ENCODE measurements at regions not wholly inside any gene's neighbourhood (a gene's known extent, or its start where the extent isn't known, plus 50 kb on each side); places are given as distances from the start of the nearest gene placed in this dataset.
"Not testable (repeated sequence)": the region's sequence is repeated elsewhere in the genome, so short reads cannot be mapped to it uniquely, and the experiment has no call there.

- DNase-seq (ENCODE audit: insufficient read length, low spot score) = no peak
- no peak for FAIRE-seq
- TF ChIP-seq POLR2A (IDR thresholded peaks at IDR 0.05; ENCODE audit: low read depth, low read length) = no peak
- no peak for TF ChIP-seq PAX5 (IDR thresholded peaks at IDR 0.05; ENCODE audit: insufficient read depth, low read length, severe bottlenecking)
- no peak for TF ChIP-seq TAF1 (IDR thresholded peaks at IDR 0.05; ENCODE audit: low read depth, low read length)
- no peak for TF ChIP-seq POU2F2 (IDR thresholded peaks at IDR 0.05; ENCODE audit: low read depth, low read length)
- TF ChIP-seq SPI1 (IDR thresholded peaks at IDR 0.05; ENCODE audit: low read depth, low read length) = no peak
- TF ChIP-seq POLR2AphosphoS5 (IDR thresholded peaks at IDR 0.05; ENCODE audit: low read depth, low read length) = no peak
These were observed 276.5 kb downstream of the SH2D4B start for GRCh38 chr10:80814147-80814652.

GRCh38 chr10:80829151-80829550 is 291.4 kb downstream of the SH2D4B start:
- no peak for TF ChIP-seq TAF1 (IDR thresholded peaks at IDR 0.05; ENCODE audit: low read depth, low read length)
- no peak for TF ChIP-seq POLR2AphosphoS5 (IDR thresholded peaks at IDR 0.05; ENCODE audit: low read depth, low read length)
- TF ChIP-seq PAX5 (IDR thresholded peaks at IDR 0.05; ENCODE audit: insufficient read depth, low read length, severe bottlenecking) = no peak
- no peak for TF ChIP-seq SPI1 (IDR thresholded peaks at IDR 0.05; ENCODE audit: low read depth, low read length)
- no peak for TF ChIP-seq POU2F2 (IDR thresholded peaks at IDR 0.05; ENCODE audit: low read depth, low read length)
- no peak for TF ChIP-seq POLR2A (IDR thresholded peaks at IDR 0.05; ENCODE audit: low read depth, low read length)
- DNase-seq (ENCODE audit: insufficient read length, low spot score) (no peak), FAIRE-seq (no peak)

DNA sequence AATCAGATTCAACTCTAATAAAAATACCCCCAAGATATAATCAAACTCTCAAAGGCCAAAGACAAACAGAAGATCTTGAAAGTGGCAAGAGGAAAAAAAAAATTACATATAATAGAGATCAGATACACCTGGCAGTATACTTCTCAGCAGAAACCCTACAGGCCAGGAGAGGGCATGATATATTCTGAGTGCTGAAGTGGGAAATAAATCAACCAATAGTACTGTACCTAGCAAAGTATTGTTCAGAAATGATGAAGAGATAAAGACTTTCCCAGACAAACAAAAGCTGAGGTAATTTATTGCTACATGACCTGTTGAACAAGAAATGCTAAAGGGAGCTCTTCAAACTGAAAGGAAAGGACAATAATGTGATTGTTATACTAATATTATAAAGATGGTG is 291.9 kb downstream of the SH2D4B start:
- no peak for FAIRE-seq
- TF ChIP-seq TAF1 (IDR thresholded peaks at IDR 0.05; ENCODE audit: low read depth, low read length) (no peak), POU2F2 (IDR thresholded peaks at IDR 0.05; ENCODE audit: low read depth, low read length) (no peak), POLR2AphosphoS5 (IDR thresholded peaks at IDR 0.05; ENCODE audit: low read depth, low read length) (no peak), PAX5 (IDR thresholded peaks at IDR 0.05; ENCODE audit: insufficient read depth, low read length, severe bottlenecking) (no peak), SPI1 (IDR thresholded peaks at IDR 0.05; ENCODE audit: low read depth, low read length) (no peak), POLR2A (IDR thresholded peaks at IDR 0.05; ENCODE audit: low read depth, low read length) (no peak)
- DNase-seq (ENCODE audit: insufficient read length, low spot score) = no peak

DNA sequence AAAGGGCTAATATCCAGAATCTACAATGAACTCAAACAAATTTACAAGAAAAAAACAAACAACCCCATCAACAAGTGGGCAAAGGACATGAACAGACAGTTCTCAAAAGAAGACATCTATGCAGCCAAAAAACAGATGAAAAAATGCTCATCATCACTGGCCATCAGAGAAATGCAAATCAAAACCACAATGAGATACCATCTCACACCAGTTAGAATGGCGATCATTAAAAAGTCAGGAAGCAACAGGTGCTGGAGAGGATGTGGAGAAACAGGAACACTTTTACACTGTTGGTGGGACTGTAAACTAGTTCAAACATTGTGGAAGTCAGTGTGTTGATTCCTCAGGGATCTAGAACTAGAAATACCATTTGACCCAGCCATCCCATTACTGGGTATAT is 295.0 kb downstream of the SH2D4B start:
- not testable (repeated sequence) for DNase-seq (ENCODE audit: insufficient read length, low spot score); FAIRE-seq

- FAIRE-seq (no peak), DNase-seq (ENCODE audit: insufficient read length, low spot score) (no peak)
- TF ChIP-seq PAX5 (IDR thresholded peaks at IDR 0.05; ENCODE audit: insufficient read depth, low read length, severe bottlenecking) = no peak
- no peak for TF ChIP-seq POLR2AphosphoS5 (IDR thresholded peaks at IDR 0.05; ENCODE audit: low read depth, low read length)
- no peak for TF ChIP-seq POU2F2 (IDR thresholded peaks at IDR 0.05; ENCODE audit: low read depth, low read length)
These were observed 317.8 kb downstream of the SH2D4B start for GRCh38 chr10:80855348-80855971.

- TF ChIP-seq POU2F2 (IDR thresholded peaks at IDR 0.05; ENCODE audit: low read depth, low read length) = no peak
- no peak for TF ChIP-seq POLR2A (IDR thresholded peaks at IDR 0.05; ENCODE audit: low read depth, low read length)
- TF ChIP-seq POLR2AphosphoS5 (IDR thresholded peaks at IDR 0.05; ENCODE audit: low read depth, low read length) = no peak
- TF ChIP-seq PAX5 (IDR thresholded peaks at IDR 0.05; ENCODE audit: insufficient read depth, low read length, severe bottlenecking) = no peak
- no peak for TF ChIP-seq TAF1 (IDR thresholded peaks at IDR 0.05; ENCODE audit: low read depth, low read length)
- no peak for TF ChIP-seq SPI1 (IDR thresholded peaks at IDR 0.05; ENCODE audit: low read depth, low read length)
- DNase-seq (ENCODE audit: insufficient read length, low spot score) (no peak), FAIRE-seq (no peak)
These were observed 318.5 kb downstream of the SH2D4B start for GRCh38 chr10:80856186-80856585.

- not testable (repeated sequence) for DNase-seq (ENCODE audit: insufficient read length, low spot score); FAIRE-seq
These were observed 321.6 kb downstream of the SH2D4B start for GRCh38 chr10:80859279-80859678.

- DNase-seq (ENCODE audit: insufficient read length, low spot score) (no peak), FAIRE-seq (no peak)
- TF ChIP-seq POLR2A (IDR thresholded peaks at IDR 0.05; ENCODE audit: low read depth, low read length) (no peak), SPI1 (IDR thresholded peaks at IDR 0.05; ENCODE audit: low read depth, low read length) (no peak), POLR2AphosphoS5 (IDR thresholded peaks at IDR 0.05; ENCODE audit: low read depth, low read length) (no peak)
These were observed 323.0 kb downstream of the SH2D4B start for GRCh38 chr10:80860719-80861118.

- FAIRE-seq (no peak), DNase-seq (ENCODE audit: insufficient read length, low spot score) (no peak)
- TF ChIP-seq POLR2AphosphoS5 (IDR thresholded peaks at IDR 0.05; ENCODE audit: low read depth, low read length) = no peak
- TF ChIP-seq POLR2A (IDR thresholded peaks at IDR 0.05; ENCODE audit: low read depth, low read length) = no peak
- TF ChIP-seq TAF1 (IDR thresholded peaks at IDR 0.05; ENCODE audit: low read depth, low read length) = no peak
- no peak for TF ChIP-seq POU2F2 (IDR thresholded peaks at IDR 0.05; ENCODE audit: low read depth, low read length)
- no peak for TF ChIP-seq SPI1 (IDR thresholded peaks at IDR 0.05; ENCODE audit: low read depth, low read length)
- TF ChIP-seq PAX5 (IDR thresholded peaks at IDR 0.05; ENCODE audit: insufficient read depth, low read length, severe bottlenecking) = no peak
These were observed 324.2 kb downstream of the SH2D4B start for GRCh38 chr10:80861882-80862281.

DNA sequence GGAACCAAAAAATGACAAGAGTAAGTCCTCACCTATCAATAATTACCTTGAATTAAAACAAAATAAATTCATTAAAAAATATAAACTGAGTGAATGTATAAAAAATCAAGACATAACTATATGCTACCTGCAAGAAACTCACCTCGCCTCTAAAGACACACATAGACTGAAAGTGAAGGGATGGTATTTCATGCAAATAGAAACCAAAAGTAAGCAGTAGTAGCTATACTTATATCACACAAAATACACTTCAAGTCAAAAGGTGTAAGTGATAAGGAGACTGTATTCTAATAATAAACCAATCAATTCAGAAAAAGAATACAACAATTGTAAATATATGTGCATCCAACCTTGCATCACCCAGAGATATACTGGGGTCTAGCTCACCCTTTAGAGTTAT is 332.6 kb downstream of the SH2D4B start:
- DNase-seq (ENCODE audit: insufficient read length, low spot score) = no peak
- TF ChIP-seq POLR2AphosphoS5 (IDR thresholded peaks at IDR 0.05; ENCODE audit: low read depth, low read length) = no peak
- no peak for TF ChIP-seq POU2F2 (IDR thresholded peaks at IDR 0.05; ENCODE audit: low read depth, low read length)
- no peak for TF ChIP-seq TAF1 (IDR thresholded peaks at IDR 0.05; ENCODE audit: low read depth, low read length)
- no peak for TF ChIP-seq SPI1 (IDR thresholded peaks at IDR 0.05; ENCODE audit: low read depth, low read length)
- peak; percentile 62 for FAIRE-seq

DNA sequence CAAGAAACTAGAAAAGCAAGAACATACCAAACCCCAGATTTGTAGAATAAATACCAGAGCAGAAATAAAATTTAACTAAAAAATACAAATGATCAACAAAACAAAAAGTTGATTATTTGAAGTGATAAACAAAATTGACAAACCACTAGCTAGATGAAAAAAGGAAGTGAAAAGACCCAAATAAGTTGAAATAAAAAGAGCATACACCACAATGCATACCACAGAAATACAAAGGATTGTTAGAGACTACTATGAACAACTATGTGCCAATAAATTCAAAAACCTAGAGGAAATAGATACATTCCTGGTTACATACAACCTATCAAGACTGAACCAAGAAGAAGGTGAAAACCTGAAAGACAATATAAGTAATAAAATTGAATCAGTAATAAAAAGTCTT is 333.4 kb downstream of the SH2D4B start:
- FAIRE-seq (no peak), DNase-seq (ENCODE audit: insufficient read length, low spot score) (no peak)
- TF ChIP-seq SPI1 (IDR thresholded peaks at IDR 0.05; ENCODE audit: low read depth, low read length) = peak; percentile 73
- TF ChIP-seq PAX5 (IDR thresholded peaks at IDR 0.05; ENCODE audit: insufficient read depth, low read length, severe bottlenecking) = no peak

All from GM12891 (cell line).